HUES48 (cell line): ENCODE measurements at regions not wholly inside any gene's neighbourhood (a gene's known extent, or its start where the extent isn't known, plus 50 kb on each side); places are given as distances from the start of the nearest gene placed in this dataset.

Source experiments
- H3K27ac ChIP-seq: one replicate; pipeline ENCODE4 v1.7.0; 2013; ENCODE audit warnings: low read depth, low read length, inconsistent platforms
- H3K27me3 ChIP-seq: 2 replicates; pipeline ENCODE4 v1.6.1; 2013; ENCODE audit warnings: mild to moderate bottlenecking, low read length; ENCODE audit not compliant: control insufficient read depth, insufficient read depth
- H3K36me3 ChIP-seq: 2 replicates; pipeline ENCODE4 v1.6.1; 2013; ENCODE audit warnings: low read length; ENCODE audit not compliant: control insufficient read depth, insufficient read depth
- H3K4me1 ChIP-seq: 2 replicates; pipeline ENCODE4 v1.6.1; 2013; ENCODE audit warnings: mild to moderate bottlenecking, low read length; ENCODE audit not compliant: control insufficient read depth, insufficient read depth
- H3K4me3 ChIP-seq: 2 replicates; pipeline ENCODE4 v1.5.1; 2013; ENCODE audit warnings: mild to moderate bottlenecking, low read depth, low read length
- H3K9ac ChIP-seq: 2 replicates; pipeline ENCODE4 v1.6.1; 2013; ENCODE audit warnings: mild to moderate bottlenecking, low read depth, low read length, moderate library complexity
- H3K9me3 ChIP-seq: 2 replicates; pipeline ENCODE4 v1.6.1; 2013; ENCODE audit warnings: low read length; ENCODE audit not compliant: control insufficient read depth, insufficient read depth

DNA sequence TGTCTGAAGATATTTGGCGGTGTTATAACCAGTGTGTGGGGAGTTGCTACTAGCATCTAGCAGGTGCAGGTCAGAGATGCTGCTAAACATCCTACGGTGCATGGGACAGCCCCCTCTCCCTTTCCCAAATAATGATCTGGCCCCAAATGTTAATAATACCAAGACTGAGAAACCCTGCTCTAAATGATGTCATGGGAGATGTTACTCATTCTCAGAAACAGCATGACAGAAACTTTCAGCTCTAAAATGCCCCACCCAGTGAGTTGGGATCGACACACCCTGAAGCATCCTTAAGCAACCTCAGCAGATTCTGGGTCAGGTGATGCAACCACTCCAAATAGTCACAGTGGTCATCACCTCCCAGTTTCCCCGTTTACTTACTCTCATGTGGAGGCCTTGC lies 108.8 kb upstream of the MPP7 start:
- Histone ChIP-seq H3K4me3 (no peak overlapping the region), H3K4me1 (no peaks in the 10 kb centered on the region), H3K27me3 (no peaks in the 10 kb centered on the region), H3K9ac (no peak overlapping the region), H3K9me3 (no peaks in the 10 kb centered on the region), H3K36me3 (no peaks in the 10 kb centered on the region), H3K27ac (no peak overlapping the region)

DNA sequence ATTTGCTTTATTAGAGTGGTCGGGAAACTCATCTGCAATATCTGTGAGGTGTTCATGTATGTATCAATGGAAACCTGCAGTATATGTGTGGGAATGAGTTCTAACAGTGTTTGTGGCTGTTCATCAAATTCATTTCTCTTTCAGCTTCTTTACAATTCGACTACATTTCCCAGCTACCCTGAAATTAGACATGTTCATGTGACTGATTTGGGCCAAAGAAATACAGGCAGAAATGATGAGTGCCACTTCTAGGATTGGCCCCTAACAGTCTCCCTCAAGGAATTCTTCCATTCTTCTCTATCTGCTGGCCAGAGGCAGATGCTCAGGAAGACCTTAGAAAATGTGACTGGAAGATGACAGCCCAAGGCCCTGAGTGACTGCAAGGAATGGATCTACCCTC lies 114.8 kb upstream of the WAC start:
- Histone ChIP-seq H3K9me3 (no peaks in the 10 kb centered on the region), H3K4me3 (no peak overlapping the region), H3K27me3 (no peaks in the 10 kb centered on the region), H3K4me1 (no peaks in the 10 kb centered on the region), H3K36me3 (no peaks in the 10 kb centered on the region), H3K9ac (no peak overlapping the region), H3K27ac (no peak overlapping the region)

DNA sequence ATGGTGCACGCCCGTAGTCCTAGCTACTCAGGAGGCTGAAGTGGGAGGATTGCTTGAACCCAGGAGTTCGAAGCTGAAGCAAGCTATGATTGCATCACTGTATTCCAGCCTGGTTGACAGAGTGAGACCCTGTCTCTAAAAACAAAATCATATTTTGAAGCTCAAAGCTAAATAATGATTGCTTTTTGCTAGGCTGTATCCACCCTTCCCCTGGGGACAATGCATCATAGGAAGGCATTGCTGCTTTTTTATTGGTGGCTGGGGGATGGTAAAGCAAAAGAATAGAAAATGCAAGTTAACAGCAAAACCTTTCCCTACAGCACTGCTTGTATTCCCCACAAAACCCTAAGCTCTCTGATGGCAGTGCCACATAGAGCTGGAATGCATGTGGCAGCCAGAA lies 107.5 kb upstream of the WAC start:
- H3K9me3 ChIP-seq, result no peaks in the 10 kb centered on the region; the same call in 1 of the 2 replicates
- no peaks in the 10 kb centered on the region for H3K27me3 ChIP-seq
- H3K27ac ChIP-seq, result no peak overlapping the region
- peaks cover 2% of the 10 kb centered on the region; the same call in 1 of the 2 replicates for H3K4me1 ChIP-seq
- H3K9ac ChIP-seq, result no peak overlapping the region
- H3K36me3 ChIP-seq, result no peaks in the 10 kb centered on the region
- H3K4me3 ChIP-seq, result no peak overlapping the region

DNA sequence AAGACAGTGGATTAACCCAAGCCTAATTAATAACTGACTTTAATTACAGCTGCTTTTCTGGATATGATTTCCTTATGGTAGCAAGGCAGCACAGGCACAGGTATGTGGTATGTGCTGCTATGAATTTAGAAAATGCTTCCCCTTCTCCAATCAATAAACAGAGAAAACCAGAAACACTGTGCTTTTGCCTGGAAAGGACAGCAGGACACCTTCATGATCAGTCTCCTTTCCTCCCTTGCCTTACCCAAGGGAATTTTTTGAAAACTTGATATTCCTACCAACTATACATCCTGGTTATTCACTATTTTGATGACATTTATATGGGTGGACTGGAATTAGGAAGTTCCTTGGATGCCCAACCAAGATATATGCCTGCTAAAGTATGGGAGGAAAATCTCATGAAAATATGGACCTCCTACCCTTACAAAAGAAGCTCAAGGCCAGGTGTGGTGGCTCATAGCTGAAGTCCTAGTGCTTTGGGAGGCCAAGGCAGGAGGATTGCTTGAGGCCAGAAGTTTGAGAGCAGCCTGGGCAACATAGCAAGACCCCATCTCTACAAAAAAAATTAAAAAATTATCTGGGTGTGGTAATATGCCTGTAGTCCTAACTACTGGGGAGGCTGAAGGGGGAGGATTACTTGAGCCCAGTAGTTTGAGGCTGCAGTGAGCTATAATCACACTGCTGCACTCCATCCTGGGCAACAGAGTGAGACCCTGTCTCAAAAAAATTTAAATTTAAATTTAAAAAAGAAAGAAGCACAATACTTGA lies 106.3 kb upstream of the WAC start:
- Histone ChIP-seq H3K4me3 (no peak overlapping the region), H3K27ac (no peak overlapping the region), H3K36me3 (no peaks in the 10 kb centered on the region), H3K9me3 (no peaks in the 10 kb centered on the region; the same call in 1 of the 2 replicates), H3K27me3 (no peaks in the 10 kb centered on the region), H3K4me1 (peaks cover 12% of the 10 kb centered on the region), H3K9ac (no peak overlapping the region)

DNA sequence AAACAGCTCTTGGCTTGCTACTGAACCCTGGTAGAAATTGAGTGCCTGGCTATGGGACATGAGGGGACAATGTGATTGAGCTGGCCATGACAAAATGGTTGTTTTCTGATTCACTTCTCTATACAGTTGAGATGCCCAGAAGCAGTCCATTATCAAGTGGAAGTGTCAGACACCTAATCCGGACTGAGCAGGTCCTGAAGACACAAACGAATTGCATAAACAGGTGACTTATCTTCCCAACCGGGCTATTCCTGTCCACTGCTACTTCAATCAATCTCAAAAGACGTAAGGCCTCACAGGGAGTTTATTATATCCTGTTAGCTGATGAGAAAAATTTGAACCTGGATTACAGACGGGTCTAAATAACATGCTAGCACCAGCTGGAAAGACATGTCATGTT lies 105.5 kb upstream of the WAC start:
- H3K27me3 ChIP-seq, result no peaks in the 10 kb centered on the region
- H3K4me3 ChIP-seq, result no peak overlapping the region
- H3K9me3 ChIP-seq, result no peaks in the 10 kb centered on the region; the same call in 1 of the 2 replicates
- H3K9ac ChIP-seq, result no peak overlapping the region
- no peak overlapping the region for H3K27ac ChIP-seq
- peaks cover 17% of the 10 kb centered on the region for H3K4me1 ChIP-seq
- H3K36me3 ChIP-seq, result no peaks in the 10 kb centered on the region

DNA sequence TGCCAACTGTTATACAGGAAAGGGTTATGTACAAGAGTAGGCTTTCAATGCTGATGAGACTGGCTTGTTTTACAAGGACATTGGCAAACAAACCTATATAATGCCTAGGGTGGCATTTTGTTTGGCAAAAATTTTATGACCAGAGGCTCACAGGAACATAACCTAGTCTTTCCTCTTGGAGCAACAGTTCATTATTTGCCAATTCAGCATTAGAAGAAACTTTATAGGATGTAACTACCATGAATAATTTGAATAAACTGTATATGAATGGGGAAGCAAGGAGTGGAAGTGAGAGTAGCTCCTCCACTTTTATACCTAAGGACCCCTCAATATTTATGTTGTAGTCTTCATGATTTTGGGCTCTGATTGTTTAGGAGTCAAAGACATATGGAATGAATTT lies 103.9 kb upstream of the WAC start:
- H3K27me3 ChIP-seq, result no peaks in the 10 kb centered on the region
- H3K4me3 ChIP-seq, result no peak overlapping the region
- H3K4me1 ChIP-seq, result peaks cover 17% of the 10 kb centered on the region
- no peak overlapping the region for H3K9ac ChIP-seq
- H3K36me3 ChIP-seq, result no peaks in the 10 kb centered on the region
- H3K27ac ChIP-seq, result no peak overlapping the region
- no peaks in the 10 kb centered on the region; the same call in 1 of the 2 replicates for H3K9me3 ChIP-seq

DNA sequence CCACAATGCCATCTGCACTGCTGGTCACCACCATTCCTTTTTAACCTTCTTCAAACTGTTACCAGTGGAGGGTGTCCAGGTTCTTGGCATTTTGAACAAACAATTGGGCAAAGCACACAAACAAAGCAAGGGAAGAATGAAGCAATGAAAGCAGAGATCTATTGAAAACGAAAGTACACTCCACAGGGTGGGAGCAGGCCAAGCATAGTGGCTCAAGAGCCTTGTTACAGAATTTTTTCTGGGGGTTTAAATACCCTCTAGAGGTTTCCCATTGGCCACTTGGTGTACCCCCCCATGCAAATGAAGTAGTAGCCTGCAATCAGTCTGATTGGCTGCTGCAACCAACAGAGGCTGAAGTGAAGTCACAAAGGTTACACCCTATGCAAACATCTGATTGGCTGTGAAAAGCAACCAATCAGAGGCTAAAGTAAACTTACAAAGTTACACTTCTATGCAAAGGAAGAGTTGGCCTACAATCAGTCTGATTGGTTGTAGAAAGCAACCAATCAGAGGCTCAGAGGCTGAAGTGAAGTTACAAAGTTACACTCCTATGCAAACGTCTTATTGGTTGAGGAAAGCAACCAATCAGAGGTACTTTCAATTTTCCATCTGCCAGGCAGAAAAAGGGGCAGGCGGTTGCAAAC lies 103.2 kb upstream of the WAC start:
- Histone ChIP-seq H3K4me3 (no peak overlapping the region; the same call in 1 of the 2 replicates), H3K4me1 (peaks cover 17% of the 10 kb centered on the region), H3K27ac (no peak overlapping the region), H3K27me3 (no peaks in the 10 kb centered on the region), H3K9me3 (no peaks in the 10 kb centered on the region; the same call in 1 of the 2 replicates), H3K9ac (no peak overlapping the region), H3K36me3 (no peaks in the 10 kb centered on the region)

DNA sequence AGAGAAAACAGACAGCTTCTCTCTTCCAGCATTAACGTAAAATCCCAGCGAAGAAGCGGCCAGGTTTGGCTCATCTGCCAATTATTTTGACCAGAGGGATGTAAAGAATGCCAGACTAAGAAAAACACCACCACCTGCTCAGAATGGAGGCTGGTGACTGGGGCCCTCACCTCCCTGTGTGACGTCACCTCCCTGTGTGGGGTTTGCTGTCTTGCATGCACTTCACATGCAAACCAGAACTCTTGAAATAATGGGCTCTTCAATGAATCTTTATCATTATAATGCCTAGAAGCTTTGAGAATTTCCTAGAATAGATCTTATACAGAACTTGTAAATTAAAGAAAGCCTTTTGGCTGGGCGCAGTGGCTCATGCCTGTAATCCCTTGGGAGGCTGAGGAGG lies 101.8 kb upstream of the WAC start:
- peak overlapping the region; percentile 63 for H3K27ac ChIP-seq
- H3K9ac ChIP-seq, result no peak overlapping the region
- no peak overlapping the region for H3K4me3 ChIP-seq
- H3K27me3 ChIP-seq, result no peaks in the 10 kb centered on the region
- no peaks in the 10 kb centered on the region for H3K36me3 ChIP-seq
- H3K4me1 ChIP-seq, result peaks cover 17% of the 10 kb centered on the region
- no peaks in the 10 kb centered on the region; the same call in 1 of the 2 replicates for H3K9me3 ChIP-seq

DNA sequence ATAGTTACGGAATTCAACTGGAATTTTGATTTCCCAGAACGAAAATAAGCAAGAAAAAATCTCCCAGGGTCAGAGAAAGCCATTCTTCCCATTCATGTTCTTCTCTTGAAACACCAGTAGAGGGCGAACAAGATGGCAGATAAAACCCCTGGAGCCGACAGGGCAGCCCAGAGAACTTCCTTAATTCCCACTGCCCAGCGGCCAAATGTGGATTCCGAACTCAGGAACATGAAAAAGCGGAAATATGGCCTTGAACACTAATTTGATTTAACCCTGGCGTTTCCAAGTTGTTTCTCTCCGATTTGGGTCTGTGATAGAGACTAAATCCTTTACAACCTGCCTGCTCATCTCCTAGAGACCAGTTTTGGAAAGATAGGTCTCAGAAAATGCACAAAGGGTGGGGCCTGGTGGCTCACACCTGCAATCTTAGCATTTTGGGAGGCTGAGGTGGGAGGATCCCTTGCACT lies 100.7 kb upstream of the WAC start:
- Histone ChIP-seq H3K27me3 (no peaks in the 10 kb centered on the region), H3K9ac (no peak overlapping the region), H3K4me3 (no peak overlapping the region), H3K36me3 (no peaks in the 10 kb centered on the region), H3K4me1 (peaks cover 17% of the 10 kb centered on the region), H3K27ac (peak overlapping the region; percentile 33), H3K9me3 (no peaks in the 10 kb centered on the region; the same call in 1 of the 2 replicates)

DNA sequence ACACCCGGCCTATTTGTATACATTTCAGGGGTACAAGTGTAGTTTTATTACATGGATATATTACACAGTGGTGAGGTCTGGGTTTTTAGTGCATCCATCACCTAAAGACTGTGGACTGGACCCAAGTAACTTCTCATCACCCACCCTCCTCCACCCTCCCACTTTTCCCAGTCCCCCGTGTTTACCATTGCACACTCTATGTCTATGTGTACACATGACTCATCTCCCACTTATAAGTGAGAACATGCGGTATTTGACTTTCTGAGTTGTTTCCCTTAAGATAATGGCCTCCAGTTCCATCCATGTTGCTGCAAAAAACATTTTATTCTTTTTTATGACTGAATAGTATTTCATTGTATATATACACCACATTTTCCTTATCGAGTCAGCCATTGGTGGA lies 98.9 kb upstream of the WAC start:
- H3K9ac ChIP-seq, result no peak overlapping the region
- H3K27me3 ChIP-seq, result no peaks in the 10 kb centered on the region
- H3K4me1 ChIP-seq, result peaks cover 17% of the 10 kb centered on the region
- H3K36me3 ChIP-seq, result no peaks in the 10 kb centered on the region
- no peak overlapping the region for H3K4me3 ChIP-seq
- H3K27ac ChIP-seq, result no peak overlapping the region
- H3K9me3 ChIP-seq, result no peaks in the 10 kb centered on the region; the same call in 1 of the 2 replicates

DNA sequence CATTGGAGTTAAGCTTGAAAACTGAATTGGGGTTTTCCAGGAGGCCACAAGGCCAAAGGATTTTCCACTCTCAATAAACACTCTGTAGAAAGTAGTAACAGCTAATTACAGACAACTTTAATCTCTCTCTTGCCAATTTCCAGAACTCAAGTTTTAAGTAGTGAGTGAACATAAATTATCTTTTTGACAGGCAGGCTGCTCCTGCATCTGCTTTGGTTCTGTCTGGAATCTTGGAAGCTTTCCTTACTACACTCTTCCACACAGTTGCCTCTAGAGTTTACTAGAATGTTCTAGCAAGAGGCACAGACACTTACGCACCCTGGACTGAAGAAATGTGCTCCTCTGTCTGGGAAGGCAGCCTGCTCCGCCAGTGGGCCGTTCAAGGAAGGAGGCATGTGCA lies 90.5 kb upstream of the WAC start:
- H3K9ac ChIP-seq, result no peak overlapping the region
- peaks cover 2% of the 10 kb centered on the region; the same call in 1 of the 2 replicates for H3K4me1 ChIP-seq
- H3K27ac ChIP-seq, result no peak overlapping the region
- H3K36me3 ChIP-seq, result no peaks in the 10 kb centered on the region
- no peaks in the 10 kb centered on the region for H3K27me3 ChIP-seq
- no peak overlapping the region for H3K4me3 ChIP-seq
- H3K9me3 ChIP-seq, result no peaks in the 10 kb centered on the region
